G401 (cell line): ENCODE measurements at regions not wholly inside any gene's neighbourhood (a gene's known extent, or its start where the extent isn't known, plus 50 kb on each side); places are given as distances from the start of the nearest gene placed in this dataset.
"Not testable (repeated sequence)": the region's sequence is repeated elsewhere in the genome, so short reads cannot be mapped to it uniquely, and the experiment has no call there.

Experiments
- DNase-seq: peaks from one replicate; pipeline ENCODE4 v3.0.0-alpha.2; 2015; ENCODE audit warnings: low spot score
- in situ Hi-C: cut with HindIII; loops from 2 replicates; pipeline ENCODE4 v1.10.0; 2016; ENCODE audit warnings: low sequenced_read_pairs, mixed read lengths

GRCh38 chr2:137872577-137872976 lies 91.7 kb upstream of the HNMT start:
- in situ Hi-C loops = no loop called here
- no peak for DNase-seq

DNA sequence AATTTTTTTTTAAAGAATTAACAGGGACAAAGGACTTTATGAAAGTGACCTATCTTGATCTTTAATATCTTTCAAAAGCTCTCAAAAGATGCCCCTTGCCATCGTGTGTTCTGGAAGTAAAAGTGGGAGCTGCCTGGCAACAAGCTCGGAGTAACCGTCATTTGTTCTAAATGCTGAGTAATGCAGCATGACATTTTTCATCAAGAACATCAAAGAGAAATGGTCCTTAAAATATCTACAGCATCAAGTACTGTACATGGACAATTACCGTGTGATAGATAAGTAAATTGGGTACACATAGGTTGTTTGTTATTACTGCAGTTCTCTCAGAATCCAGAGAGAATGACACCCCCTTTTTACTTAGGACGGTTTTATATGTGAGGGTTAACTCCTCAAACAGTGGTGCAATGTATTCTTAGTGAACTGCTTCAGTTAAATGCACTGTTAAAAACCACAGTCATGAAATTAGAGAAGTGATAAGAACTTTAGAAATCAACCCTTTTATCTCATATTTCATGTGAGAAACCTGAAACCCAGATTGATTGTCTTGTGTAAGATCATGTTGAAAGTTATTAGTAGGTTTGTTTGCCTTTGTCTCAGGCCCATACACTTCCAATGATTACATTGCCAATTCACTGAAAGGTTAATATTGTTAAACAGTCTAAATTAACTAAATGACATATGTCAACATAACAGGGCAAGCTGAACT lies 90.6 kb upstream of the HNMT start:
- in situ Hi-C loops = no loop called here
- DNase-seq = no peak

DNA sequence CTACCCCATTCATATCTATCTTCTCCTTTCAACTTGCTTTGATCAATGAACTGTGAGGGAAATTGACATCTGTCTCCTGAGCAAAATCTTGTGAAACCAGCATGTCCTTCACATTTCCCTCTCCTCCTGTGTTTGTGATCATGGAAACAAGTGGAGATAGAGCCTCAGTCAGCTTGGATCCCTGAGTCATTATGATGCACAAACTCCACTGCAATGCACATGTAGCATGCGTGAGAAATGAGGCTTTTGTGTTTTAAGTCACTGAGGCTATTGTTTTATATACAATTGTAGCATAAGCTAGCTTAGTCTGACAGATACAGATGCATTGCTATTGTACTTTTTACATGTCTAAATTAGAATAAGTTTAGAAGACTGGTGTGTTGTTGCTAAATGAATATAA lies 85.2 kb upstream of the HNMT start:
- in situ Hi-C loops = no loop called here
- DNase-seq = no peak

- in situ Hi-C loops = no loop called here
- DNase-seq = no peak
Measured at GRCh38 chr2:137881711-137882110, 82.6 kb upstream of the HNMT start.

DNA sequence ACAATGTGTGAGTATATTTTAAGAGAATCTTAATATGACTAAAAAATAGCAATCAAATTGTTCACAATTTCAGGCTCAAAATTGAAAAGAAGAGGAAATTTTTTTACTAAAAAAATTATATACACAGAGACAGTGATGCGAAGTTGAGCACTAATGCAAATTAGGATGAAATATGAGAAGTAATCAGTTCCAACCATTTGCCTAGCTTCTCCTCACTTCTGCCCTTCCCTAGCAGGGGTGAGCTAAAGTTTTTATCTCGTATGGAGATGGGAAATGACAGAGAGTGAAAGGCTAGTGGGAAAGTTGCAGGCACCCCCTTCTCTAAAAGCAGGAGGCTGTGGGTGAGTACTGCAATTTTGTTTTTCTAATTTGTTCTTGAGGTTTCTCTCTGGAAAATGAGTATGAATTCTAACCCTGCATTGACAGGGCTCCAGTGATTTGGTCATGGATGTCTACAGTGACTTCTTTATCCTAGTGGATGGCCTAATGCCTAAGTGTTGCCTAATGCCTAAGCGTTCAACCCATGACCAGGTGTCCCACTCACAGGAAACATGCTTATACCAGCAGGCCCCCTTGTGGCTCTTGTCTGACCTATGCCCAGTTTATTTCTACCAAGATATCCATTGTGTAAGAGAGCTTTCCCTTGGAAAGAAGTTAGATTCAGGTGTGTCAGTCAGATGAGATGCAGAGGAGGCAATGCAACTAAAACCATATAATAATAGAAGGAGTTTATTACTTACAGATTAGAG lies 78.0 kb upstream of the HNMT start:
- no peak for DNase-seq

DNA sequence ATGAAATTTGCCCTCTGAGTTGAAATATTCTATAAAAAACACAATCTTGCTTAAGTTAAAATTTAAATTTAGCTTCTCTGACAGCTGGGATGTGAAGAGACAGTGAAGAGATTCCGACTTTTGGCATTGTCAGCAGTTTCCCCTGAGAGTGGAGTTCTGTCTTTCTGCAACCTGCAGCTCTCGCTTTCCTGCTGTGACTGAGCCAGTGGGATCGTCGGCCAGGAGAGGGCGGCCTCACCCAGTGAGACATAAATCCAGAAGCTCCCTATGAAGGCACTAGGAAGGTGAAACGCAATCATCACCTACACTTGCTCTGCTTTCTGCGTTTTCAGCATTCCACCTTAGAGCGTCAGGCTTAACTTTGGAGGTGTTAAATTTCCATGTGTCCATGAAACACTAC lies 75.4 kb upstream of the HNMT start:
- no peak for DNase-seq
- in situ Hi-C loops = no loop called here

More for the DNA sequence above, 78.0 kb upstream of the HNMT start:
- in situ Hi-C loops = no loop called here

DNA sequence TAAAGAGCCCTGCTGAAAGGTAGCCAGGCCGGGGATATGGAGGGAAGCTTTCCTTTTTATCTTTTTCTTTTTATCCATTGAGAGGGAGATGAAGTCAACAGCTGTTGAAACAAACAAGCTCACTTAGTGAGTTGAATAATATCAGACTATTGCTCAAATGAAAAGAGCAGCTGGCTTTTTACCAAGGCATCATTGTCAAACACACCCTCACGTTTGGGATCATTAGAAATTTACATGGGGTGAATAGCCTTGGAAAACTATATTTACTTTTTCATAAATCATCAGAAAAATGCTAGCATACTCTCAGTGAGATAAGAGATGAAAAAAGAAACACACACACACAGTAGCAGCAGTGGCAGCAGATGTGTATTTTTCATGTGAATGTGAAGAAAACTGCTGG lies 71.5 kb upstream of the HNMT start:
- no peak for DNase-seq
- in situ Hi-C loops = no loop called here

- DNase-seq = no peak
- in situ Hi-C loops = no loop called here
Measured at GRCh38 chr2:137893145-137893544, 71.1 kb upstream of the HNMT start.

DNA sequence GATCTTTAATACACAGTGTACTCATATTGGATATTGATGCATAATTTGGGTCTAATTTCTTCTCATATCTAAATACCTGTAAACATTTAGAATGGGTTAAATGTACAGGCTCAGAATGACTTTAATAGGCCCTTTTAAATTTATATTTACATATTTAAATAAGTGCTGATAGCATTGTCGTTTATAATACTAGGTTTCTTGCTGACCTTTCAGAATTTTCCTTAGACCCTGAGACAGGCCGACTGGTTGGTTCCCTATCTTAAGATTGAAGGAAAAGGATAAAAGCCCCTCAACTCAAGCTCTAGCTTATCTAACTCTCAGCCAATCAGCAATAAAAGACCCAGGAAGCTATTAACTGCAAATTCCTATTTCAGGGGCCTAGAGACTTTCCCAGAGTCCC lies 67.8 kb upstream of the HNMT start:
- no peak for DNase-seq
- in situ Hi-C loops = no loop called here

DNA sequence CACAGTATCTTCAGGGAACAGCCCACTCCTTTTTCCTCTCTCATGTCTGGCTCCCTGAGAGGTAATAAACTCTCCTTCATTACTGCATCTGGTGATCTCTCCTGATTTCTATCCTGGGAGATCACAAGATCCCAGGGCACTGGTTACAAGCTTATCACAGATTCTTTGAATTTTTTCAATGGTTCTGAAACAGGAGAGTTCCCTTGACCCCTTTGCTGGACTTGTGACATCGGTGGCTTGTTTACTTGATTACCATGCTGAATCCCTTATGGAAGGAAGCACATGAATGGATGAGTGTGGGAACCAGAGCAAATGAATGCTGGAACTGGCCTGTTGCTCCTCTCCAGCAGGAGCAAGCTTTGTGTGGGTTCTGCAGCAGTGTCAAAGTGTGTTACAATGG lies 67.2 kb upstream of the HNMT start:
- in situ Hi-C loops = no loop called here
- DNase-seq = no peak

GRCh38 chr2:137900421-137901141 lies 63.7 kb upstream of the HNMT start:
- in situ Hi-C loops = no loop called here
- no peak for DNase-seq

- in situ Hi-C loops = no loop called here
- peak; percentile 13 for DNase-seq
Measured at GRCh38 chr2:137910641-137911040, 53.6 kb upstream of the HNMT start.

GRCh38 chr2:137912371-137912770 lies 51.9 kb upstream of the HNMT start:
- DNase-seq = peak; percentile 11
- in situ Hi-C loops = no loop called here

GRCh38 chr2:137913169-137913568 lies 51.1 kb upstream of the HNMT start:
- in situ Hi-C loops = no loop called here

GRCh38 chr2:137913648-137914047 lies 50.6 kb upstream of the HNMT start:
- in situ Hi-C loops, DNase-seq: not testable (repeated sequence)

More at GRCh38 chr2:137913169-137913568, 51.1 kb upstream of the HNMT start:
- no peak for DNase-seq
